Suprapubic skin (tissue), 4 donors: ENCODE measurements at regions not wholly inside any gene's neighbourhood (a gene's known extent, or its start where the extent isn't known, plus 50 kb on each side); places are given as distances from the start of the nearest gene placed in this dataset.

ENCODE experiments used
- CTCF ChIP-seq, 2 donors: fragments of 200-600 bp in 1 of 2; fragments of 450-650 bp in 1 of 2; sonication (generic) in 1 of 2; IDR thresholded peaks; one replicate each; pipeline ENCODE4 v1.5.1; 2016 to 2019; ENCODE audit warnings: antibody characterized with exemption in 2 of 2, mild to moderate bottlenecking in 1 of 2, moderate library complexity in 1 of 2
- EP300 ChIP-seq: sonication (generic); formaldehyde crosslinking; IDR thresholded peaks from one replicate; pipeline ENCODE4 v1.6.1; 2017; ENCODE audit warnings: antibody characterized with exemption
- POLR2A ChIP-seq, 2 donors: fragments of 450-650 bp; IDR thresholded peaks; one replicate each; pipeline ENCODE4 v1.6.1; 2017; ENCODE audit warnings: antibody characterized with exemption in 2 of 2, mild to moderate bottlenecking in 2 of 2, moderate library complexity in 2 of 2
- POLR2AphosphoS5 ChIP-seq, 3 donors: sonication (generic); formaldehyde crosslinking; IDR thresholded peaks; one replicate each; pipeline ENCODE4 v1.6.1; 2017; ENCODE audit warnings: antibody characterized with exemption in 3 of 3

GRCh38 chr3:36196058-36196457 is 184.2 kb upstream of the STAC start:
- no peak for TF ChIP-seq CTCF (IDR thresholded peaks at IDR 0.05)
- no peak for TF ChIP-seq POLR2A (IDR thresholded peaks at IDR 0.05)
- TF ChIP-seq POLR2AphosphoS5 (IDR thresholded peaks at IDR 0.05): no peak
- TF ChIP-seq EP300: no peak
